HFF-Myc (cell line): ENCODE measurements at regions not wholly inside any gene's neighbourhood (a gene's known extent, or its start where the extent isn't known, plus 50 kb on each side); places are given as distances from the start of the nearest gene placed in this dataset.

ENCODE experiments used
- DNase-seq: peaks from one replicate; pipeline ENCODE4 v3.0.0-alpha.2; 2011; ENCODE audit warnings: low read depth; ENCODE audit errors: extremely low read depth
- H3K4me3 ChIP-seq: replicated peaks from 2 replicates; pipeline ENCODE4 v1.5.1; 2011; ENCODE audit warnings: low read depth, mild to moderate bottlenecking, control low read depth, low read length
- CTCF ChIP-seq: IDR thresholded peaks from 2 replicates; pipeline ENCODE4 v1.5.1; 2012; ENCODE audit warnings: mild to moderate bottlenecking, low read depth, low read length, control low read depth; ENCODE audit errors: missing control alignments

GRCh38 chr13:104106705-104107393, 1040.6 kb upstream of the SLC10A2 start:
- TF ChIP-seq CTCF, result no peak
- DNase-seq, result no peak
- no peak overlapping the region for H3K4me3 ChIP-seq

GRCh38 chr13:104105418-104106355, 1039.5 kb upstream of the SLC10A2 start:
- no peak overlapping the region for H3K4me3 ChIP-seq
- no peak for DNase-seq
- no peak for TF ChIP-seq CTCF

- no peak for TF ChIP-seq CTCF
- H3K4me3 ChIP-seq, result no peak overlapping the region
- no peak for DNase-seq
Measured at GRCh38 chr13:104099750-104100149, 1033.5 kb upstream of the SLC10A2 start.

GRCh38 chr13:104098421-104098820, 1032.2 kb upstream of the SLC10A2 start:
- H3K4me3 ChIP-seq, result no peak overlapping the region
- no peak for DNase-seq
- TF ChIP-seq CTCF, result no peak

GRCh38 chr13:104086759-104087158, 1020.5 kb upstream of the SLC10A2 start:
- no peak for DNase-seq
- no peak for TF ChIP-seq CTCF
- H3K4me3 ChIP-seq, result no peak overlapping the region

- no peak for TF ChIP-seq CTCF
- DNase-seq, result no peak
- H3K4me3 ChIP-seq, result no peak overlapping the region
Measured at GRCh38 chr13:104086210-104086609, 1020.0 kb upstream of the SLC10A2 start.
